Sigmoid colon (tissue), 4 donors: ENCODE measurements at regions not wholly inside any gene's neighbourhood (a gene's known extent, or its start where the extent isn't known, plus 50 kb on each side); places are given as distances from the start of the nearest gene placed in this dataset.

Experiments
- CTCF ChIP-seq, 4 experiments: fragments of 450-650 bp in 3 of 4; fragments of 200-600 bp in 1 of 4; IDR thresholded peaks; one replicate each; pipeline ENCODE4 v1.5.1; 2016 to 2019; ENCODE audit warnings: antibody characterized with exemption in 4 of 4, mild to moderate bottlenecking in 3 of 4, moderate library complexity in 2 of 4
- EP300 ChIP-seq, 4 donors: sonication (generic); formaldehyde crosslinking; IDR thresholded peaks; one replicate each; pipeline ENCODE4 v1.6.1; 2017; ENCODE audit warnings: antibody characterized with exemption in 4 of 4
- POLR2A ChIP-seq, 2 donors: fragments of 450-650 bp; IDR thresholded peaks; one replicate each; pipeline ENCODE4 v1.6.1; 2016; ENCODE audit warnings: antibody characterized with exemption in 2 of 2, mild to moderate bottlenecking in 2 of 2, moderate library complexity in 2 of 2
- POLR2AphosphoS5 ChIP-seq, 4 donors: sonication (generic); formaldehyde crosslinking; IDR thresholded peaks; one replicate each; pipeline ENCODE4 v1.6.1; 2017; ENCODE audit warnings: antibody characterized with exemption in 4 of 4

GRCh38 chr7:156038345-156038744 lies 226.1 kb upstream of the SHH start:
- TF ChIP-seq CTCF (IDR thresholded peaks at IDR 0.05) (no peak), POLR2AphosphoS5 (IDR thresholded peaks at IDR 0.05) (no peak), POLR2A (IDR thresholded peaks at IDR 0.05) (no peak), EP300 (IDR thresholded peaks at IDR 0.05) (no peak)
